SK-N-SH (cell line): ENCODE measurements at regions not wholly inside any gene's neighbourhood (a gene's known extent, or its start where the extent isn't known, plus 50 kb on each side); places are given as distances from the start of the nearest gene placed in this dataset.

Experiments used
- CTCF ChIA-PET: fragments of 300-600, 350-600 bp; formaldehyde crosslinking; extraction: SDS; loops from one replicate; lab custom pipeline; 2021; lab: Yijun Ruan, JAX
- POLR2A ChIA-PET: fragments of 350-600 bp; sonication (Branson Sonifier 250); formaldehyde crosslinking; extraction: SDS; loops from one replicate; lab custom pipeline; 2020; ENCODE audit warnings: antibody characterized with exemption, inconsistent platforms; lab: Yijun Ruan, JAX
- DNase-seq: peaks from one replicate; pipeline ENCODE4 v3.0.0; 2012
- H2AFZ ChIP-seq: fragments of 200-600 bp; sonication (generic); 2 replicates; pipeline ENCODE4 v1.8.1; 2016; ENCODE audit warnings: antibody characterized with exemption, mild to moderate bottlenecking, low read depth
- H3F3A ChIP-seq: fragments of 200-600 bp; sonication (generic); replicated peaks from 2 replicates; pipeline ENCODE3; 2016; ENCODE audit warnings: antibody characterized with exemption, mild to moderate bottlenecking; ENCODE audit not compliant: insufficient read depth
- H3K27ac ChIP-seq, 2 experiments: fragments of 200-500 bp in 1 of 2; fragments of 200-600 bp in 1 of 2; sonication (Bioruptor generic) in 1 of 2; sonication (generic), shearing (Covaris generic) in 1 of 2; 2 replicates each; pipeline versions ENCODE4 v1.5.1 to v1.6.1; 2014 to 2016; ENCODE audit warnings: low read depth in 2 of 2, inconsistent platforms in 1 of 2, low read length in 1 of 2, mild to moderate bottlenecking in 1 of 2, mixed read lengths in 1 of 2
- H3K27me3 ChIP-seq: fragments of 200-600 bp; sonication (generic), shearing (Covaris generic); 2 replicates; pipeline ENCODE4 v1.6.1; 2016; ENCODE audit warnings: mixed run types; ENCODE audit not compliant: insufficient read depth
- H3K36me3 ChIP-seq, 2 experiments: fragments of 200-500 bp in 1 of 2; fragments of 200-600 bp in 1 of 2; sonication (Bioruptor generic) in 1 of 2; sonication (generic) in 1 of 2; replicated peaks in 1 of 2; 2 replicates each; pipeline versions ENCODE3 to v1.5.1; 2014 to 2016; ENCODE audit warnings: low read length in 1 of 2, mild to moderate bottlenecking in 1 of 2; ENCODE audit not compliant: insufficient read depth in 2 of 2, control insufficient read depth in 1 of 2
- H3K4me1 ChIP-seq, 2 experiments: fragments of 200-500 bp in 1 of 2; fragments of 200-600 bp in 1 of 2; sonication (Bioruptor generic) in 1 of 2; sonication (generic), shearing (Covaris generic) in 1 of 2; 2 replicates each; pipeline versions ENCODE4 v1.5.1 to v1.6.1; 2014 to 2016; ENCODE audit warnings: low read depth in 1 of 2, low read length in 1 of 2, mixed run types in 1 of 2; ENCODE audit not compliant: insufficient read depth in 2 of 2, control insufficient read depth in 1 of 2
- H3K4me2 ChIP-seq: fragments of 200-600 bp; sonication (generic), shearing (Covaris generic); 2 replicates; pipeline ENCODE4 v1.6.1; 2017; ENCODE audit warnings: mixed run types
- H3K4me3 ChIP-seq, 2 experiments: fragments of 200-500 bp in 1 of 2; fragments of 200-600 bp in 1 of 2; sonication (Bioruptor generic) in 1 of 2; sonication (generic), shearing (Covaris generic) in 1 of 2; 2 replicates each; pipeline versions ENCODE4 v1.5.1 to v1.8.1; 2014 to 2016; ENCODE audit warnings: low read depth in 2 of 2, inconsistent platforms in 1 of 2, low read length in 1 of 2, mild to moderate bottlenecking in 1 of 2, mixed read lengths in 1 of 2, moderate library complexity in 1 of 2
- H3K79me2 ChIP-seq: fragments of 200-600 bp; sonication (generic); 2 replicates; pipeline ENCODE4 v1.8.1; 2017; ENCODE audit warnings: mild to moderate bottlenecking; ENCODE audit not compliant: insufficient read depth
- H3K9ac ChIP-seq: fragments of 200-600 bp; sonication (generic); 2 replicates; pipeline ENCODE4 v1.6.1; 2017; ENCODE audit warnings: mixed run types
- H3K9me2 ChIP-seq: fragments of 200-600 bp; sonication (generic); 2 replicates; pipeline ENCODE4 v1.6.1; 2017; ENCODE audit warnings: mixed run types
- H3K9me3 ChIP-seq: fragments of 200-600 bp; sonication (generic); 2 replicates; pipeline ENCODE4 v1.6.1; 2017; ENCODE audit warnings: mixed run types, mild to moderate bottlenecking, moderate library complexity
- H4K20me1 ChIP-seq: fragments of 200-600 bp; sonication (generic); 2 replicates; pipeline ENCODE4 v1.6.1; 2017; ENCODE audit warnings: mild to moderate bottlenecking, mixed run types; ENCODE audit not compliant: insufficient read depth
- CHD2 ChIP-seq: fragments of 150-350 bp; IDR thresholded peaks from 2 replicates; pipeline ENCODE4 v1.6.1; 2018; ENCODE audit warnings: low read length; ENCODE audit not compliant: partially characterized antibody
- CTCF ChIP-seq: fragments of 200-600 bp; sonication (generic); IDR thresholded peaks from 2 replicates; pipeline ENCODE4 v1.6.1; 2017; ENCODE audit warnings: antibody characterized with exemption, mild to moderate bottlenecking, moderate library complexity
- FOXJ3 ChIP-seq: sonication (generic); formaldehyde crosslinking; IDR thresholded peaks from 2 replicates; pipeline ENCODE4 v1.5.1; 2020; ENCODE audit warnings: mild to moderate bottlenecking, missing genetic modification reagents
- FOXM1 ChIP-seq: IDR thresholded peaks from 2 replicates; pipeline ENCODE4 v1.4.0; 2012; ENCODE audit warnings: low read depth, mild to moderate bottlenecking
- MAX ChIP-seq: IDR thresholded peaks from 2 replicates; pipeline ENCODE4 v1.4.0; 2012; ENCODE audit warnings: low read depth
- NFIC ChIP-seq: IDR thresholded peaks from 2 replicates; pipeline ENCODE4 v1.4.0; 2012; ENCODE audit warnings: borderline replicate concordance
- RAD21 ChIP-seq: IDR thresholded peaks from 2 replicates; pipeline ENCODE4 v1.6.1; 2012; ENCODE audit warnings: mild to moderate bottlenecking, low read length
- REST ChIP-seq: IDR thresholded peaks from 2 replicates; pipeline ENCODE4 v1.6.1; 2012; ENCODE audit warnings: mild to moderate bottlenecking, low read depth, low read length, moderate library complexity
- RFX5 ChIP-seq: IDR thresholded peaks from 2 replicates; pipeline ENCODE4 v1.6.1; 2012; ENCODE audit warnings: mild to moderate bottlenecking, improper control_type of control experiment, low read length
- TAF1 ChIP-seq: IDR thresholded peaks from 2 replicates; pipeline ENCODE4 v1.6.1; 2012; ENCODE audit warnings: low read depth, mild to moderate bottlenecking, low read length, moderate library complexity, borderline replicate concordance
- USF2 ChIP-seq: fragments of 150-350 bp; IDR thresholded peaks from 2 replicates; pipeline ENCODE4 v1.6.1; 2017; ENCODE audit warnings: antibody characterized with exemption, low read length, low read depth, borderline replicate concordance
- whole genome bisulfite sequencing: methylation state at CpG from one replicate; pipeline ENCODE4 v1.1.6; 2017; ENCODE audit warnings: low lambda C conversion rate; 5-methylcytosine and 5-hydroxymethylcytosine counted together
- TF ChIP-seq, protein P1 (sequence below): IDR thresholded peaks from 2 replicates; pipeline ENCODE4; 2012

GRCh38 chr2:8485736-8486135, 196.1 kb upstream of the ID2 start:
- Histone ChIP-seq H3K4me2 (no peak overlapping the region), H3K9me2 (no peaks in the 10 kb centered on the region), H3K4me3 (no peak overlapping the region), H3K79me2 (no peaks in the 10 kb centered on the region), H4K20me1 (no peaks in the 10 kb centered on the region), H3K36me3 (no peaks in the 10 kb centered on the region), H3K4me1 (peaks cover 0 to 9% of the 10 kb centered on the region in 2 experiments; a peak in 1 of 4 replicates), H3K27ac (no peak overlapping the region), H3K9me3 (no peaks in the 10 kb centered on the region), H3F3A (no peaks in the 10 kb centered on the region), H2AFZ (no peak overlapping the region), H3K27me3 (no peaks in the 10 kb centered on the region), H3K9ac (no peak overlapping the region)
- POLR2A ChIA-PET: no interaction called here
- DNase-seq: no peak
- TF ChIP-seq NFIC: no peak
- no peak for TF ChIP-seq TAF1
- 81% methylated on average over 2 of the region's 2 CpGs for WGBS
- CTCF ChIA-PET: no interaction called here

DNA sequence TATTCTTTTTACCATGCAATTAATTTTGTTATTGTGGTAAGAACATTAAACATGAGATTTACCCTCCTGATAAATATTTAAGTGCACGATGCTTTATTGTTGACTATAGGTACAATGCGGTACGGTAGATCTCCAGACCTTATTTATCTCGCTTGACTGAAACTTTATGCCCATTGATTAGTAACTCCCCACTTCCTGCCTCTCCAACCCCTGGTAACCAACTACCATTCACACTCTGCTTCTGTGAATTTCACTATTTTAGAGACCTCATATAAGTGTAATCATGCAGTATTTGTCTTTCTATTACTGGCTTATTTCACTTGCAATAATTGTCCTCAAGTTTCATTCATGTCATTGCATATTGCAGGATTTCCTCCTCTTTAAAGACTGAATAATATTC, 195.7 kb upstream of the ID2 start:
- Histone ChIP-seq H3K79me2 (no peaks in the 10 kb centered on the region), H3K4me2 (no peak overlapping the region), H3K27me3 (no peaks in the 10 kb centered on the region), H3K4me1 (peaks cover 0 to 5% of the 10 kb centered on the region in 2 experiments; a peak in 2 of 4 replicates), H4K20me1 (no peaks in the 10 kb centered on the region), H3K4me3 (no peak overlapping the region), H3K9me3 (no peaks in the 10 kb centered on the region), H3K9me2 (no peaks in the 10 kb centered on the region), H3F3A (no peaks in the 10 kb centered on the region), H3K27ac (no peak overlapping the region), H3K36me3 (no peaks in the 10 kb centered on the region), H2AFZ (no peak overlapping the region), H3K9ac (no peak overlapping the region)
- WGBS: 89% methylated on average over 4 of the region's 4 CpGs
- TF ChIP-seq RAD21: no peak
- DNase-seq: no peak
- ChIA-PET POLR2A (no interaction called here), CTCF (no interaction called here)

DNA sequence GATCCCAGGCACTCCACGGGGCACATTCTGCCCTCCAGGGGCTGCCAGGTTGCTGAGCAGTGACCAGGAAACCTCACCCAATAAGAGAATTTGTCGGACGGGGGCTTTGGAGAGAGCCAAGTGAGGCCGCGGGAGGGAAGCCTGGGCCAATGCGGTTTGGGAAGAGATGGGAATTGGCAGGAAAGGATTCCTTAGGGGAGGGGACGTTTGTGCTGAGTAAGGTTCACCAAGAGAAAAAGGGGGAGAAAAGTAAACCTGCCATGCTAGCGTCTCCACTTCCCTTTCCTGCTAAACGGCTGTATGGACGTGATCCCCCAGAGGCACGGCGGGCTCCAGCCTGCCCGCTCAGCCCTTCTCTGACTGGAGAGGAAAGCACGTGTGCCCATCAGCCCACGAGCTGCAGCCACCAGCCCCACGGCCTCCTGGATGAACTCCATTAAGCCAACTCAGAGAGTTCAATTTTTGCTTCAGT, 194.4 kb upstream of the ID2 start:
- H3K4me1 ChIP-seq: peaks cover 0 to 6% of the 10 kb centered on the region in 2 experiments; a peak in 2 of 4 replicates
- no peaks in the 10 kb centered on the region for H3K9me3 ChIP-seq
- no peaks in the 10 kb centered on the region for H3K79me2 ChIP-seq
- no peak for DNase-seq
- H2AFZ ChIP-seq: no peak overlapping the region
- no peaks in the 10 kb centered on the region for H3K27me3 ChIP-seq
- H3K4me3 ChIP-seq: no peak overlapping the region
- 77% methylated on average over 16 of the region's 16 CpGs for WGBS
- H3K9ac ChIP-seq: no peak overlapping the region
- no peaks in the 10 kb centered on the region for H3K9me2 ChIP-seq
- POLR2A ChIA-PET: no interaction called here
- no peaks in the 10 kb centered on the region for H4K20me1 ChIP-seq
- no peaks in the 10 kb centered on the region for H3F3A ChIP-seq
- H3K27ac ChIP-seq: no peak overlapping the region
- CTCF ChIA-PET: no interaction called here
- H3K36me3 ChIP-seq: no peaks in the 10 kb centered on the region
- no peak overlapping the region for H3K4me2 ChIP-seq
- TF ChIP-seq RAD21: no peak
- TF ChIP-seq FOXM1: no peak
- TF ChIP-seq TAF1: no peak
- no peak for TF ChIP-seq CTCF
- no peak for TF ChIP-seq MAX
- no peak for TF ChIP-seq USF2
- no peak for TF ChIP-seq CHD2
- TF ChIP-seq, protein P1, sequence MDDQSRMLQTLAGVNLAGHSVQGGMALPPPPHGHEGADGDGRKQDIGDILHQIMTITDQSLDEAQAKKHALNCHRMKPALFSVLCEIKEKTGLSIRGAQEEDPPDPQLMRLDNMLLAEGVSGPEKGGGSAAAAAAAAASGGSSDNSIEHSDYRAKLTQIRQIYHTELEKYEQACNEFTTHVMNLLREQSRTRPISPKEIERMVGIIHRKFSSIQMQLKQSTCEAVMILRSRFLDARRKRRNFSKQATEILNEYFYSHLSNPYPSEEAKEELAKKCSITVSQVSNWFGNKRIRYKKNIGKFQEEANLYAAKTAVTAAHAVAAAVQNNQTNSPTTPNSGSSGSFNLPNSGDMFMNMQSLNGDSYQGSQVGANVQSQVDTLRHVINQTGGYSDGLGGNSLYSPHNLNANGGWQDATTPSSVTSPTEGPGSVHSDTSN: no peak
- no peak for TF ChIP-seq RFX5
- no peak for TF ChIP-seq FOXJ3 (CRISPR knock-in tag)
- TF ChIP-seq REST: no peak
